Glutamatergic neuron (in vitro differentiated cells): ENCODE measurements at regions not wholly inside any gene's neighbourhood (a gene's known extent, or its start where the extent isn't known, plus 50 kb on each side); places are given as distances from the start of the nearest gene placed in this dataset.

Source experiments
- DNase-seq: peaks from one replicate; pipeline ENCODE4 v3.0.0; 2022
- H3K27ac Mint-ChIP-seq: one replicate; pipeline ENCODE4 v1.8.0; 2020; ENCODE audit warnings: mild to moderate bottlenecking, mixed read lengths, inconsistent platforms; ENCODE audit not compliant: unreplicated experiment
- H3K27me3 Mint-ChIP-seq: one replicate; pipeline ENCODE4 v1.8.0; 2020; ENCODE audit warnings: mild to moderate bottlenecking, moderate library complexity, mixed read lengths, inconsistent platforms; ENCODE audit not compliant: unreplicated experiment
- H3K36me3 Mint-ChIP-seq: one replicate; pipeline ENCODE4 v1.8.0; 2020; ENCODE audit warnings: mild to moderate bottlenecking, mixed read lengths, inconsistent platforms; ENCODE audit not compliant: unreplicated experiment
- H3K4me1 Mint-ChIP-seq: one replicate; pipeline ENCODE4 v1.8.0; 2020; ENCODE audit warnings: mild to moderate bottlenecking, low read depth, mixed read lengths, inconsistent platforms; ENCODE audit not compliant: unreplicated experiment
- H3K4me3 Mint-ChIP-seq: one replicate; pipeline ENCODE4 v1.8.0; 2020; ENCODE audit warnings: mild to moderate bottlenecking, mixed read lengths, inconsistent platforms; ENCODE audit not compliant: unreplicated experiment
- H3K9me3 Mint-ChIP-seq: one replicate; pipeline ENCODE4 v1.8.0; 2020; ENCODE audit warnings: mild to moderate bottlenecking, moderate library complexity, mixed read lengths, inconsistent platforms; ENCODE audit not compliant: unreplicated experiment
- CTCF ChIP-seq: fragments of 200-600 bp; sonication (generic); IDR thresholded peaks from one replicate; pipeline ENCODE4 v1.5.0; 2021; ENCODE audit not compliant: partially characterized antibody, unreplicated experiment

GRCh38 chrX:39324233-39324930 is 523.1 kb downstream of the MID1IP1 start:
- Mint-ChIP-seq H3K9me3 (no peaks in the 10 kb centered on the region), H3K36me3 (peaks cover 4% of the 10 kb centered on the region), H3K27me3 (peaks cover 2% of the 10 kb centered on the region), H3K4me1 (peaks cover 6% of the 10 kb centered on the region), H3K27ac (no peak overlapping the region), H3K4me3 (no peak overlapping the region)
- no peak for DNase-seq
- no peak for TF ChIP-seq CTCF

GRCh38 chrX:39327255-39327654 is 526.0 kb downstream of the MID1IP1 start:
- peaks cover 2% of the 10 kb centered on the region for H3K27me3 Mint-ChIP-seq
- H3K36me3 Mint-ChIP-seq: peaks cover 4% of the 10 kb centered on the region
- H3K4me1 Mint-ChIP-seq: peaks cover 6% of the 10 kb centered on the region
- DNase-seq: no peak
- no peak overlapping the region for H3K4me3 Mint-ChIP-seq
- no peaks in the 10 kb centered on the region for H3K9me3 Mint-ChIP-seq
- no peak for TF ChIP-seq CTCF
- H3K27ac Mint-ChIP-seq: no peak overlapping the region

DNA sequence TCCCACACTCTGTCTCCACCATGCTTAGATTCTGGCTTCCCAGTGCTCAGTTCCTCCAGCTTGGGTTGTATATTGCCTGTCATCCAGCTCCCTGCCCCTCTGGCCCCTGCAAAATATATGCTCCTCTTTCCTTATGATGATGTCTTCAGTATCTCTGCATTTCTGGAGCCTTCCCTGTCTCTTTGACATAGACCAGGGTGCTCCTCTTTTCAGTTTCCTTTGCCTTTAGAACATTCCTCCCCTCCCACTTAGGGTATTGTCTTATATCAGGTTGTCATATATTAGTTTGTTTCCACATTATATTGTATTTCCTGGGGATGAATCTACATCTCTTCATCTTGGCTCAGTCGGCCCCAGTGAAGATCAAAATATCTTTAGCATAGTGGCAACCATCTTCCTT is 526.4 kb downstream of the MID1IP1 start:
- Mint-ChIP-seq H3K4me1 (peaks cover 6% of the 10 kb centered on the region), H3K27ac (no peak overlapping the region), H3K4me3 (no peak overlapping the region), H3K27me3 (peaks cover 2% of the 10 kb centered on the region), H3K36me3 (peaks cover 4% of the 10 kb centered on the region), H3K9me3 (no peaks in the 10 kb centered on the region)
- no peak for TF ChIP-seq CTCF
- DNase-seq: no peak

GRCh38 chrX:39328661-39329060 is 527.4 kb downstream of the MID1IP1 start:
- H3K9me3 Mint-ChIP-seq: no peaks in the 10 kb centered on the region

More at GRCh38 chrX:39328661-39329060, 527.4 kb downstream of the MID1IP1 start:
- no peak for DNase-seq
- Mint-ChIP-seq H3K36me3 (peaks cover 4% of the 10 kb centered on the region), H3K27me3 (no peaks in the 10 kb centered on the region), H3K4me3 (no peak overlapping the region), H3K27ac (no peak overlapping the region), H3K4me1 (peaks cover 8% of the 10 kb centered on the region)
- TF ChIP-seq CTCF: no peak
